Osteocyte (in vitro differentiated cells): ENCODE measurements at regions not wholly inside any gene's neighbourhood (a gene's known extent, or its start where the extent isn't known, plus 50 kb on each side); places are given as distances from the start of the nearest gene placed in this dataset.

Experiments used
- DNase-seq: peaks from one replicate; pipeline ENCODE4 v3.0.0; 2021; ENCODE audit warnings: mixed read lengths; ENCODE audit not compliant: unreplicated experiment; ENCODE audit errors: extremely low spot score
- H3K27ac Mint-ChIP-seq: one replicate; pipeline ENCODE4 v1.8.0; 2021; ENCODE audit warnings: mild to moderate bottlenecking, mixed read lengths; ENCODE audit not compliant: unreplicated experiment
- H3K27me3 Mint-ChIP-seq: one replicate; pipeline ENCODE4 v1.8.0; 2021; ENCODE audit warnings: mixed read lengths; ENCODE audit not compliant: unreplicated experiment
- H3K36me3 Mint-ChIP-seq: one replicate; pipeline ENCODE4 v1.8.0; 2021; ENCODE audit warnings: mixed read lengths; ENCODE audit not compliant: unreplicated experiment
- H3K4me1 Mint-ChIP-seq: one replicate; pipeline ENCODE4 v1.8.0; 2021; ENCODE audit warnings: mixed read lengths; ENCODE audit not compliant: unreplicated experiment
- H3K4me3 Mint-ChIP-seq: one replicate; pipeline ENCODE4 v1.8.0; 2021; ENCODE audit warnings: mild to moderate bottlenecking, moderate library complexity, mixed read lengths; ENCODE audit not compliant: unreplicated experiment
- H3K9me3 Mint-ChIP-seq: one replicate; pipeline ENCODE4 v1.8.0; 2021; ENCODE audit warnings: mixed read lengths; ENCODE audit not compliant: unreplicated experiment
- TF ChIP-seq, protein P1 (sequence below): fragments of 200-600 bp; sonication (generic); IDR thresholded peaks from 2 replicates; pipeline ENCODE4 v1.5.0; 2021; ENCODE audit warnings: antibody characterized with exemption, mild to moderate bottlenecking, moderate library complexity

DNA sequence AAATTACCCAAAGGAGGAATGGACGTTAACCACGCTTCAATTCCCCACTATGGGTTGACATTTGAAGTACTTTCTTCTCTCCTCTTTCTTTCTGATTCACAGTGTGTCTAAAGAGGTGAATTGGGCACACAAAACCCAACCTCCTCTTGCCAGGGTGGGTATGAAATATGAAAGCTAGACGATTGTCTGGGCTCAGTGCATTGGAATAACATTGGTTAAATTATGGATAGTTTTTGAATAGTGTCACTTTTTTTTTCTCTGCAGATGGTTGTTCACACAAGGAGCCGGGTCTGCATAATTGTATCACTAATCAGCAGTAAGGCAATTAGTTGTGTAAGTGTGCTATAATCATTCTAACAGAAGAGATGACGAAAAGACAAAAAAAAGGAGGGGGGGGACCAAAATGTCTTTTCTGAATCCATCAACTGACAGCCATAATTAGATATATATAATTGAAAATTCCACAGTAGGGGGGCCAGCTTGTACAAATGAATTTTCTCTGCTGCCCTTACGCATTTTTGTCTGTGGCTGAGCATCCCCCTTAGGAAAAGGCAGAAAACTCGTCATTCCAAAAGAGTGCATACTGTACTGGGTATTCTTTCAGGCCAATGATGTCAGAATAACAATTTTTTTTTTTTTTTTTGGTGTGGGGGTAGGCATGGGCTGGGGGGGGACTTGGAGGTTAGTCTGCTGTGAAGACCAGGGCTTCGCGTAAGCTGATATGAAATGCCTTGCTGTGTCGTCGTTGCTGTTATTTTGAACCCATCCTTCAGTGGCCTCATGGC lies 307.5 kb upstream of the SALL1 start:
- TF ChIP-seq, protein P1, sequence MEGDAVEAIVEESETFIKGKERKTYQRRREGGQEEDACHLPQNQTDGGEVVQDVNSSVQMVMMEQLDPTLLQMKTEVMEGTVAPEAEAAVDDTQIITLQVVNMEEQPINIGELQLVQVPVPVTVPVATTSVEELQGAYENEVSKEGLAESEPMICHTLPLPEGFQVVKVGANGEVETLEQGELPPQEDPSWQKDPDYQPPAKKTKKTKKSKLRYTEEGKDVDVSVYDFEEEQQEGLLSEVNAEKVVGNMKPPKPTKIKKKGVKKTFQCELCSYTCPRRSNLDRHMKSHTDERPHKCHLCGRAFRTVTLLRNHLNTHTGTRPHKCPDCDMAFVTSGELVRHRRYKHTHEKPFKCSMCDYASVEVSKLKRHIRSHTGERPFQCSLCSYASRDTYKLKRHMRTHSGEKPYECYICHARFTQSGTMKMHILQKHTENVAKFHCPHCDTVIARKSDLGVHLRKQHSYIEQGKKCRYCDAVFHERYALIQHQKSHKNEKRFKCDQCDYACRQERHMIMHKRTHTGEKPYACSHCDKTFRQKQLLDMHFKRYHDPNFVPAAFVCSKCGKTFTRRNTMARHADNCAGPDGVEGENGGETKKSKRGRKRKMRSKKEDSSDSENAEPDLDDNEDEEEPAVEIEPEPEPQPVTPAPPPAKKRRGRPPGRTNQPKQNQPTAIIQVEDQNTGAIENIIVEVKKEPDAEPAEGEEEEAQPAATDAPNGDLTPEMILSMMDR, result no peak
- Mint-ChIP-seq H3K27ac (no peak overlapping the region), H3K4me1 (no peaks in the 10 kb centered on the region), H3K4me3 (no peak overlapping the region), H3K9me3 (peaks cover 8% of the 10 kb centered on the region), H3K27me3 (no peaks in the 10 kb centered on the region), H3K36me3 (no peaks in the 10 kb centered on the region)
- DNase-seq, result no peak

DNA sequence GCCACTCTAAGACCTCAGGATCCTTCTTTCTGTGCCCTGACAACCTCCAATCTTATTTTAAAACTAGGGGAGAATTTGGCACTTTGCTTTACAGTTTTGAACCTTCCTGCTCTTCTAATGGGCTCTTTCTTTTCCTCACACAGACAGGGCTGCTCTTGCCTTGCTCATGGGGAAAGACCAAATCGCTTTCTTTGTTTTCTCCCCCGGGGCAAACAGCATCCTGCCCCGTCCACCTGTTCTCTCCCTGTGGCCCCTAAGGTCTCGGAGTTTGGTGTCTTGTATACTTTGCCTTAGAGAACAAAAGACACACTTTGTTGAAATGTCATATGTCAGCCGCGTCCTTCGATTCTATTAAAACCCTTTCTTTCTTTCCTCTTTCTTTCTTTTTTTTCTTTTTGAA lies 306.7 kb upstream of the SALL1 start:
- H3K36me3 Mint-ChIP-seq, result no peaks in the 10 kb centered on the region
- DNase-seq, result no peak
- peaks cover 8% of the 10 kb centered on the region for H3K9me3 Mint-ChIP-seq
- TF ChIP-seq, protein P1, result no peak
- H3K4me3 Mint-ChIP-seq, result no peak overlapping the region
- no peak overlapping the region for H3K27ac Mint-ChIP-seq
- H3K27me3 Mint-ChIP-seq, result no peaks in the 10 kb centered on the region
- no peaks in the 10 kb centered on the region for H3K4me1 Mint-ChIP-seq

DNA sequence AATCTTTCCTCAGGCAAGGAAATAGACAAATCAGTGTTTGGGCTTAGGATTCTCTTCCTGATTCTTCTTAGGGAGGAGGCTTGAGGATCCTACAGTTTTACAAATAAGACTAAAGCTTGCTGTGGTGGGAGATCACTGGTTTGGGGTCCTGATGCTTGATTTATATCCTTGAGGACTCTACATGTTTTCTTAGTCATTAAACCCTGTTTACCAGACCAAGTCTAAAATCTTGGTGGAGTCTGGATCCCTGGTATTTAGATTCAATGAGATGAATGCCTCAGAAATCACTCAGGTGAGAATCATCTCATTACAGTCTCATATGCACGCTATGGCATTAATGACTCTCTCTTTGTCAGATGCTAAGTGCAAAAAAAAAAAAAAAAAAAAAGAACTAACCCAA lies 304.3 kb upstream of the SALL1 start:
- Mint-ChIP-seq H3K36me3 (no peaks in the 10 kb centered on the region), H3K4me3 (no peak overlapping the region), H3K27ac (no peak overlapping the region), H3K27me3 (no peaks in the 10 kb centered on the region), H3K4me1 (no peaks in the 10 kb centered on the region), H3K9me3 (peaks cover 8% of the 10 kb centered on the region)
- TF ChIP-seq, protein P1, result no peak
- no peak for DNase-seq

DNA sequence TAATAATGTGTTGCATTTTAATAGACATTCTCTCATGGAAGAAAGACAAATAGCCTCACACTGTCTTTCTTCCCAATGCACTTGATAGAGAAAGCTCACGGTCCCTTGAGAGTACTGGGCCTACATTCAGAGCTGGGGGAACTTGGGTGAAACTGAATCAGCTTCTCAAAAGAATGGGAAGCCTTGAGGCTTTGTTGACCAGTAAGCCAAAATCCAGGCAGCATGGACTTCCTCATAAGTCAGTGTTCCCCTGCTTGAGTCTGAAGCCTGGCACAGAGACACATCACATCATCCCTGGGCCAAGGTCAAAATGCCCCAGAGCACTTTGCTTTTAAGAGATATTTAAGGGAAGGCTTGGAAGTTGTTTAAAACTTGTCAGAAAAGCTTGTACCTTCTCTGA lies 302.2 kb upstream of the SALL1 start:
- DNase-seq, result no peak
- H3K9me3 Mint-ChIP-seq, result peaks cover 9% of the 10 kb centered on the region
- no peak overlapping the region for H3K4me3 Mint-ChIP-seq
- no peaks in the 10 kb centered on the region for H3K27me3 Mint-ChIP-seq
- no peak overlapping the region for H3K27ac Mint-ChIP-seq
- no peaks in the 10 kb centered on the region for H3K4me1 Mint-ChIP-seq
- no peaks in the 10 kb centered on the region for H3K36me3 Mint-ChIP-seq
- TF ChIP-seq, protein P1, result no peak

DNA sequence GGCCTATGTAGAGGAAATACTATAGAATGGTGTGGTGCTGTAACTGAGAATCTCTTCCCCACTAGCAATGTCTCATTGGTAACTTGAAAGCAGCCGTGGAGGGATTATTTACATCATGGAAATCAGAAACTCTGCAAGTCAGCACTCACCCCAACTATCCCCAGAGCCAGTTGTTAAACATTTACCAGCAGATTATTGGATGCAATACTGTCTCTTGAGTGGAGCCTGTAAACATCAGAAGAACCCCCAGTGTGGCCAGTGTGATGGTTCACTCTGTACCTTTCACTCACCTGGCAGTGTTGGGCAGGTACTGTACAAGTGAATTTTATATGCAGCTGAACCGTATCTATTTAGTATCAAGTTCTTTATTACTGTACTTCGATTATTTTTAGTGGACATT lies 299.8 kb upstream of the SALL1 start:
- no peak for DNase-seq
- H3K36me3 Mint-ChIP-seq, result no peaks in the 10 kb centered on the region
- TF ChIP-seq, protein P1, result no peak
- H3K9me3 Mint-ChIP-seq, result peaks cover 11% of the 10 kb centered on the region
- H3K27me3 Mint-ChIP-seq, result no peaks in the 10 kb centered on the region
- no peak overlapping the region for H3K27ac Mint-ChIP-seq
- H3K4me3 Mint-ChIP-seq, result no peak overlapping the region
- H3K4me1 Mint-ChIP-seq, result no peaks in the 10 kb centered on the region
